Natural killer cell treated with Interleukin-12 subunit alpha and Interleukin-12 subunit beta and Interleukin-15 and Interleukin-18, amount 100 ng/mL, for 72 hours (primary cell): ENCODE measurements at regions not wholly inside any gene's neighbourhood (a gene's known extent, or its start where the extent isn't known, plus 50 kb on each side); places are given as distances from the start of the nearest gene placed in this dataset.

Source experiments
- ATAC-seq, 2 donors: fragments of 150-1000 bp; cut with Tn5 transposase in 1 of 2; sonication (Bioruptor Pico), chemical (Tn5 transposase) in 1 of 2; 2 replicates each; pipeline ENCODE4 v1.10.0; 2021
- DNase-seq: peaks from one replicate; pipeline ENCODE4 v3.0.0; 2022; ENCODE audit warnings: low spot score
- H3K27ac Mint-ChIP-seq, 2 donors: 1 replicate in 1 of 2; 2 replicates in 1 of 2; pipeline ENCODE4 v1.8.0; 2022; ENCODE audit warnings: mixed read lengths in 2 of 2, mild to moderate bottlenecking in 1 of 2, moderate library complexity in 1 of 2
- H3K27me3 Mint-ChIP-seq, 2 donors: 1 replicate in 1 of 2; 2 replicates in 1 of 2; pipeline ENCODE4 v1.8.0; 2022; ENCODE audit warnings: mixed read lengths in 2 of 2
- H3K36me3 Mint-ChIP-seq: one replicate; pipeline ENCODE4 v1.8.0; 2022; ENCODE audit warnings: mixed read lengths
- H3K4me1 Mint-ChIP-seq, 2 donors: 1 replicate in 1 of 2; 2 replicates in 1 of 2; pipeline ENCODE4 v1.8.0; 2022; ENCODE audit warnings: low read depth in 2 of 2, mixed read lengths in 2 of 2, mild to moderate bottlenecking in 1 of 2
- H3K4me3 Mint-ChIP-seq: one replicate; pipeline ENCODE4 v1.8.0; 2022; ENCODE audit warnings: mixed read lengths
- H3K9me3 Mint-ChIP-seq: 2 replicates; pipeline ENCODE4 v1.8.0; 2022; ENCODE audit warnings: mixed read lengths

GRCh38 chr6:137956098-137956488 is 89.0 kb downstream of the TNFAIP3 start:
- Mint-ChIP-seq H3K4me1 (peaks cover 21 to 23% of the 10 kb centered on the region in 2 donors), H3K36me3 (peaks cover 9% of the 10 kb centered on the region), H3K4me3 (no peak overlapping the region), H3K27me3 (no peaks in the 10 kb centered on the region), H3K27ac (no peak overlapping the region), H3K9me3 (peaks cover 5% of the 10 kb centered on the region)
- ATAC-seq: no peak
- DNase-seq: no peak

GRCh38 chr6:137957471-137957870 is 90.4 kb downstream of the TNFAIP3 start:
- Mint-ChIP-seq H3K4me1 (peaks cover 19 to 21% of the 10 kb centered on the region in 2 donors), H3K36me3 (peaks cover 9% of the 10 kb centered on the region), H3K9me3 (peaks cover 5% of the 10 kb centered on the region), H3K27me3 (no peaks in the 10 kb centered on the region), H3K27ac (peak overlapping the region; percentile 30 to 50), H3K4me3 (no peak overlapping the region)
- ATAC-seq (no peak), DNase-seq (no peak)

GRCh38 chr6:137958811-137959565 is 91.9 kb downstream of the TNFAIP3 start:
- peak overlapping the region; percentile 46 to 60 for H3K27ac Mint-ChIP-seq
- H3K4me3 Mint-ChIP-seq: peak overlapping the region; percentile 32
- DNase-seq: no peak
- peaks cover 18 to 21% of the 10 kb centered on the region in 2 donors for H3K4me1 Mint-ChIP-seq
- H3K9me3 Mint-ChIP-seq: peaks cover 5% of the 10 kb centered on the region
- H3K36me3 Mint-ChIP-seq: peaks cover 9% of the 10 kb centered on the region
- peak; percentile 51 to 84 for ATAC-seq
- H3K27me3 Mint-ChIP-seq: no peaks in the 10 kb centered on the region

GRCh38 chr6:137962725-137963124 is 95.7 kb downstream of the TNFAIP3 start:
- H3K9me3 Mint-ChIP-seq: peaks cover 5% of the 10 kb centered on the region
- peaks cover 9% of the 10 kb centered on the region for H3K36me3 Mint-ChIP-seq
- DNase-seq (no peak), ATAC-seq (no peak)
- H3K27ac Mint-ChIP-seq: no peak overlapping the region
- no peak overlapping the region for H3K4me3 Mint-ChIP-seq
- peaks cover 28 to 34% of the 10 kb centered on the region in 2 donors for H3K4me1 Mint-ChIP-seq
- no peaks in the 10 kb centered on the region for H3K27me3 Mint-ChIP-seq

- H3K27ac Mint-ChIP-seq: peak overlapping the region in 1 of 2 donors; percentile 61
- peaks cover 36 to 38% of the 10 kb centered on the region in 2 donors for H3K4me1 Mint-ChIP-seq
Observed at GRCh38 chr6:137964876-137965275, 97.8 kb downstream of the TNFAIP3 start.

GRCh38 chr6:137967689-137968454 is 100.8 kb downstream of the TNFAIP3 start:
- Mint-ChIP-seq H3K27me3 (no peaks in the 10 kb centered on the region), H3K9me3 (peaks cover 5% of the 10 kb centered on the region), H3K27ac (peak overlapping the region; percentile 98 to 100), H3K4me1 (peaks cover 56 to 67% of the 10 kb centered on the region in 2 donors), H3K36me3 (peaks cover 12% of the 10 kb centered on the region), H3K4me3 (peak overlapping the region; percentile 97)
- DNase-seq: no peak
- ATAC-seq: peak; percentile 54 to 71

More at GRCh38 chr6:137964876-137965275, 97.8 kb downstream of the TNFAIP3 start:
- ATAC-seq: no peak
- H3K27me3 Mint-ChIP-seq: no peaks in the 10 kb centered on the region
- DNase-seq: no peak
- H3K36me3 Mint-ChIP-seq: peaks cover 10% of the 10 kb centered on the region
- H3K9me3 Mint-ChIP-seq: peaks cover 5% of the 10 kb centered on the region
- H3K4me3 Mint-ChIP-seq: no peak overlapping the region

- H3K27me3 Mint-ChIP-seq: no peaks in the 10 kb centered on the region
- peaks cover 14% of the 10 kb centered on the region for H3K36me3 Mint-ChIP-seq
- H3K9me3 Mint-ChIP-seq: peaks cover 5% of the 10 kb centered on the region
- DNase-seq (no peak), ATAC-seq (peak in 1 of 2 donors; percentile 14)
- peaks cover 58 to 70% of the 10 kb centered on the region in 2 donors for H3K4me1 Mint-ChIP-seq
- peak overlapping the region; percentile 97 for H3K4me3 Mint-ChIP-seq
- H3K27ac Mint-ChIP-seq: peak overlapping the region; percentile 98 to 100
Observed at GRCh38 chr6:137968455-137968804, 101.4 kb downstream of the TNFAIP3 start.

GRCh38 chr6:137968901-137969300 is 101.8 kb downstream of the TNFAIP3 start:
- Mint-ChIP-seq H3K27ac (peak overlapping the region; percentile 98 to 100), H3K4me1 (peaks cover 62 to 75% of the 10 kb centered on the region in 2 donors), H3K27me3 (no peaks in the 10 kb centered on the region), H3K36me3 (peaks cover 18% of the 10 kb centered on the region), H3K9me3 (peaks cover 5% of the 10 kb centered on the region), H3K4me3 (peak overlapping the region; percentile 97)
- ATAC-seq (peak; percentile 54 to 64), DNase-seq (no peak)

GRCh38 chr6:137969874-137970273 is 102.8 kb downstream of the TNFAIP3 start:
- DNase-seq (no peak), ATAC-seq (no peak)
- Mint-ChIP-seq H3K4me1 (peaks cover 70 to 85% of the 10 kb centered on the region in 2 donors), H3K27ac (peak overlapping the region; percentile 98 to 100), H3K27me3 (no peaks in the 10 kb centered on the region), H3K36me3 (peaks cover 21% of the 10 kb centered on the region), H3K9me3 (peaks cover 5% of the 10 kb centered on the region), H3K4me3 (peak overlapping the region; percentile 97)

- ATAC-seq: peak; percentile 68 to 76
- peaks cover 74 to 86% of the 10 kb centered on the region in 2 donors for H3K4me1 Mint-ChIP-seq
- peak; percentile 81 for DNase-seq
- peaks cover 21% of the 10 kb centered on the region for H3K36me3 Mint-ChIP-seq
- peak overlapping the region; percentile 98 to 100 for H3K27ac Mint-ChIP-seq
- peaks cover 5% of the 10 kb centered on the region for H3K9me3 Mint-ChIP-seq
- no peaks in the 10 kb centered on the region for H3K27me3 Mint-ChIP-seq
- H3K4me3 Mint-ChIP-seq: peak overlapping the region; percentile 97
Observed at GRCh38 chr6:137970368-137970767, 103.3 kb downstream of the TNFAIP3 start.

GRCh38 chr6:137973201-137973600 is 106.1 kb downstream of the TNFAIP3 start:
- DNase-seq (no peak), ATAC-seq (no peak)
- Mint-ChIP-seq H3K27ac (peak overlapping the region; percentile 80 to 98), H3K36me3 (peaks cover 21% of the 10 kb centered on the region), H3K4me1 (peaks cover 74 to 88% of the 10 kb centered on the region in 2 donors), H3K4me3 (peak overlapping the region; percentile 73), H3K9me3 (peaks cover 2% of the 10 kb centered on the region), H3K27me3 (no peaks in the 10 kb centered on the region)

- Mint-ChIP-seq H3K9me3 (no peaks in the 10 kb centered on the region), H3K27ac (peak overlapping the region; percentile 80 to 98), H3K4me3 (peak overlapping the region; percentile 73), H3K36me3 (peaks cover 9% of the 10 kb centered on the region), H3K27me3 (no peaks in the 10 kb centered on the region), H3K4me1 (peaks cover 55 to 70% of the 10 kb centered on the region in 2 donors)
- DNase-seq: peak; percentile 78
- ATAC-seq: peak; percentile 88 to 92
Observed at GRCh38 chr6:137975188-137975940, 108.3 kb downstream of the TNFAIP3 start.

GRCh38 chr6:137976430-137976829 is 109.4 kb downstream of the TNFAIP3 start:
- Mint-ChIP-seq H3K4me1 (peaks cover 45 to 59% of the 10 kb centered on the region in 2 donors), H3K9me3 (no peaks in the 10 kb centered on the region), H3K36me3 (peaks cover 9% of the 10 kb centered on the region), H3K4me3 (peak overlapping the region; percentile 73), H3K27ac (peak overlapping the region; percentile 80 to 98), H3K27me3 (no peaks in the 10 kb centered on the region)
- DNase-seq (no peak), ATAC-seq (no peak)
